Heart left ventricle (tissue), 13 donors: ENCODE measurements at regions not wholly inside any gene's neighbourhood (a gene's known extent, or its start where the extent isn't known, plus 50 kb on each side); places are given as distances from the start of the nearest gene placed in this dataset.

Experiments used
- CTCF ChIP-seq, 12 donors: fragments of 200-600 bp; sonication (generic) in 4 of 12; IDR thresholded peaks; one replicate each; pipeline versions ENCODE4 v1.5.0 to v1.8.0; 2018 to 2022; ENCODE audit warnings: antibody characterized with exemption in 12 of 12, mild to moderate bottlenecking in 5 of 12
- POLR2A ChIP-seq, 2 donors: fragments of 450-650 bp; IDR thresholded peaks; one replicate each; pipeline ENCODE4 v1.6.1; 2017; ENCODE audit warnings: antibody characterized with exemption in 2 of 2, mild to moderate bottlenecking in 2 of 2, moderate library complexity in 2 of 2
- donor health status: ischemic (EF 13 %, LVEDD 7.1; RV severe dilation, severe dysfunction).
- donor health status: DM: no; HTN: yes; CAD: no.
- donor health status: DM: no; HTN: no; CAD: no.
- donor health status: ischemic (EF 25% LVEDD 6.9; RV normal size, moderate dysfunction).
- donor health status: ischemic (EF 25% LVEDD 5.7; RV mildly dilated, moderate dysfunction).
- donor health status: ischemic (EF 35%, LVEDD 5.7; RV mildly dilated, moderate dysfunction).
- donor health status: nonischemic (EF 11% LVEDD 7.7; RV severe dilation, severe dysfunction).
- donor health status: DM: yes; HTN: yes; CAD: no.
- donor health status: PGD.
- donor health status: ischemic (EF 29% LVEDD 5.4; RV normal size, mild dysfunction).
- donor health status: nonischemic (EF 23%, LVEDD 6.1; RV moderate dilation, normal function).

GRCh38 chr2:121992700-121993099, 237.2 kb downstream of the TSN start:
- TF ChIP-seq CTCF (IDR thresholded peaks at IDR 0.05) = no peak
- no peak for TF ChIP-seq POLR2A (IDR thresholded peaks at IDR 0.05)
